ENCODE measurements at regions not wholly inside any gene's neighbourhood (a gene's known extent, or its start where the extent isn't known, plus 50 kb on each side); places are given as distances from the start of the nearest gene placed in this dataset.

DNA sequence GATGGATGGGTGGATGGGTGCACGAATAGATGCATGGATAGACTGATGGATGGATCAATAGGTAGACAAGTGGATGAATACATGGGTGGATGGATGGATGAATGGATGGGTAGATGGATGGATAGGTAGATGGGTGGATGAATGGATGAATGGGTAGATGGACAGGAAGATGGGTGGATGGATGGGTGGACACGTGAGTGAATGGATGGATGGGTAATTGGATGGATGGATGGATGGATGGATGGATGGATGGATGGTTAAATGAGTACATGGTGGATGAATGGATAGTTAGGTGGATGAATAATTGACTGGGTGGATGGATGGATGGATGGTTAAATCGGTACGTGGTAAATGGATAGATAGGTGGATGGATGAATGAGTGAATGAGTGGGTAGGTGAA lies 89.7 kb upstream of the ZNF469 start:
- TF ChIP-seq, protein P1, sequence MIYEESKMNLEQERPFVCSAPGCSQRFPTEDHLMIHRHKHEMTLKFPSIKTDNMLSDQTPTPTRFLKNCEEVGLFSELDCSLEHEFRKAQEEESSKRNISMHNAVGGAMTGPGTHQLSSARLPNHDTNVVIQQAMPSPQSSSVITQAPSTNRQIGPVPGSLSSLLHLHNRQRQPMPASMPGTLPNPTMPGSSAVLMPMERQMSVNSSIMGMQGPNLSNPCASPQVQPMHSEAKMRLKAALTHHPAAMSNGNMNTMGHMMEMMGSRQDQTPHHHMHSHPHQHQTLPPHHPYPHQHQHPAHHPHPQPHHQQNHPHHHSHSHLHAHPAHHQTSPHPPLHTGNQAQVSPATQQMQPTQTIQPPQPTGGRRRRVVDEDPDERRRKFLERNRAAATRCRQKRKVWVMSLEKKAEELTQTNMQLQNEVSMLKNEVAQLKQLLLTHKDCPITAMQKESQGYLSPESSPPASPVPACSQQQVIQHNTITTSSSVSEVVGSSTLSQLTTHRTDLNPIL (CRISPR knock-in tag; IDR thresholded peaks at IDR 0.05; ENCODE audit: low read depth) = no peak
- TF ChIP-seq TCF4 (CRISPR knock-in tag; IDR thresholded peaks at IDR 0.05; ENCODE audit: borderline replicate concordance) = no peak
- TF ChIP-seq ZNF565 (CRISPR knock-in tag; conservative IDR thresholded peaks at IDR 0.05; ENCODE audit: low read depth) = no peak
- no peak for TF ChIP-seq ISL1 (CRISPR knock-in tag; IDR thresholded peaks at IDR 0.05)
- TF ChIP-seq ZNF70 (CRISPR knock-in tag; IDR thresholded peaks at IDR 0.05) = no peak
- TF ChIP-seq, protein P2, sequence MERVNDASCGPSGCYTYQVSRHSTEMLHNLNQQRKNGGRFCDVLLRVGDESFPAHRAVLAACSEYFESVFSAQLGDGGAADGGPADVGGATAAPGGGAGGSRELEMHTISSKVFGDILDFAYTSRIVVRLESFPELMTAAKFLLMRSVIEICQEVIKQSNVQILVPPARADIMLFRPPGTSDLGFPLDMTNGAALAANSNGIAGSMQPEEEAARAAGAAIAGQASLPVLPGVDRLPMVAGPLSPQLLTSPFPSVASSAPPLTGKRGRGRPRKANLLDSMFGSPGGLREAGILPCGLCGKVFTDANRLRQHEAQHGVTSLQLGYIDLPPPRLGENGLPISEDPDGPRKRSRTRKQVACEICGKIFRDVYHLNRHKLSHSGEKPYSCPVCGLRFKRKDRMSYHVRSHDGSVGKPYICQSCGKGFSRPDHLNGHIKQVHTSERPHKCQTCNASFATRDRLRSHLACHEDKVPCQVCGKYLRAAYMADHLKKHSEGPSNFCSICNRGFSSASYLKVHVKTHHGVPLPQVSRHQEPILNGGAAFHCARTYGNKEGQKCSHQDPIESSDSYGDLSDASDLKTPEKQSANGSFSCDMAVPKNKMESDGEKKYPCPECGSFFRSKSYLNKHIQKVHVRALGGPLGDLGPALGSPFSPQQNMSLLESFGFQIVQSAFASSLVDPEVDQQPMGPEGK (CRISPR knock-in tag; IDR thresholded peaks at IDR 0.05; ENCODE audit: borderline replicate concordance) = no peak
- no peak for TF ChIP-seq PPARA (CRISPR knock-in tag; IDR thresholded peaks at IDR 0.05; ENCODE audit: borderline replicate concordance)
- TF ChIP-seq ARNTL (CRISPR knock-in tag; IDR thresholded peaks at IDR 0.05; ENCODE audit: borderline replicate concordance, low read depth) = no peak
- TF ChIP-seq ZFP3 (CRISPR knock-in tag; IDR thresholded peaks at IDR 0.05) = no peak
- TF ChIP-seq CSDC2 (CRISPR knock-in tag; IDR thresholded peaks at IDR 0.05) = no peak
- TF ChIP-seq, protein P3, sequence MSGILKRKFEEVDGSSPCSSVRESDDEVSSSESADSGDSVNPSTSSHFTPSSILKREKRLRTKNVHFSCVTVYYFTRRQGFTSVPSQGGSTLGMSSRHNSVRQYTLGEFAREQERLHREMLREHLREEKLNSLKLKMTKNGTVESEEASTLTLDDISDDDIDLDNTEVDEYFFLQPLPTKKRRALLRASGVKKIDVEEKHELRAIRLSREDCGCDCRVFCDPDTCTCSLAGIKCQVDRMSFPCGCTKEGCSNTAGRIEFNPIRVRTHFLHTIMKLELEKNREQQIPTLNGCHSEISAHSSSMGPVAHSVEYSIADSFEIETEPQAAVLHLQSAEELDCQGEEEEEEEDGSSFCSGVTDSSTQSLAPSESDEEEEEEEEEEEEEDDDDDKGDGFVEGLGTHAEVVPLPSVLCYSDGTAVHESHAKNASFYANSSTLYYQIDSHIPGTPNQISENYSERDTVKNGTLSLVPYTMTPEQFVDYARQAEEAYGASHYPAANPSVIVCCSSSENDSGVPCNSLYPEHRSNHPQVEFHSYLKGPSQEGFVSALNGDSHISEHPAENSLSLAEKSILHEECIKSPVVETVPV (CRISPR knock-in tag; IDR thresholded peaks at IDR 0.05) = no peak
